SHP77 treated with DMSO at 0.1 percent for 48 hours (cell line): ENCODE measurements at regions not wholly inside any gene's neighbourhood (a gene's known extent, or its start where the extent isn't known, plus 50 kb on each side); places are given as distances from the start of the nearest gene placed in this dataset.

ENCODE experiments used
- DNase-seq: peaks from one replicate; lab custom pipeline; 2025; lab: John Stamatoyannopoulos, UW

- no peak for DNase-seq
Measured at GRCh38 chr2:221285148-221285547, 287.0 kb downstream of the EPHA4 start.

- DNase-seq = no peak
Measured at GRCh38 chr2:221286406-221286805, 285.7 kb downstream of the EPHA4 start.

- DNase-seq = no peak
Measured at GRCh38 chr2:221289389-221289788, 282.7 kb downstream of the EPHA4 start.

GRCh38 chr2:221289846-221290245 lies 282.3 kb downstream of the EPHA4 start:
- DNase-seq = no peak

DNA sequence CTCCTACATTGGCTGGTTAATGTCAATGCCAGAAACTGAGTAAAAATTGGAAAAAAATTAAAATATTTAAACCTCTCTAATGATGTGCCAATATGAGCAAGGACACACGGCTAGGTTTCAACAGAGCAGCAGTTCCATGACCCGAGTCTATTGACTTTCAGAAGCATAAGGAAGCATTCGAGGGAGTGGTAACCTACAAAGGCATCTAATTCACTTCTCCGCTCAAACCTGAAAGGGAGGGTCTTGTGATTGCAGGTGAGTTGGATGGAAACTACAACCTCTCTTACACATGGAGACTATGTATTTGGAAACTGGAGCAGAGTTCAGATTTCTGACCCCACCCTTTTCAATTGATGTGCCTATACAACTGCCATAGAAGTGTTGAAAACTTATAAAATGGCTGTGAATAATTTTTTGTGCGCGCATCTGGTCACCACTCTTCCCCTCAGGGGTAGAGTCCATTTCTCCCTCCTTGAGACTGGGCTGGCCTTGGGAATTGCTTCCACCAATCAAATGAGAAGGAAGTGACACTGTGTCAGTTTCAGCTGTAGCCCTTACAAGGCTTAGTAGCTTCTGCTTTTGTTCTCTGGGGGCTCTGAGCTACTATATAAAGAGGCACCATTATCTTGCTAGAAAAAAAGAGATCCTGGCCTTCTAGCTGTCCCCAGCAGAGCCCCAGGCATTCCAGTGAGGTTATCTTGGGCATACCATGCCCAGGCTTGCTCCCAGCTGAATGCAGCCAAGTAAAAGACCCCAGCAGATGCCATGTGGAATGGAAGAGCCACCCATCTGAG lies 278.0 kb downstream of the EPHA4 start:
- DNase-seq = no peak

- no peak for DNase-seq
Measured at GRCh38 chr2:221304916-221305315, 267.2 kb downstream of the EPHA4 start.

DNA sequence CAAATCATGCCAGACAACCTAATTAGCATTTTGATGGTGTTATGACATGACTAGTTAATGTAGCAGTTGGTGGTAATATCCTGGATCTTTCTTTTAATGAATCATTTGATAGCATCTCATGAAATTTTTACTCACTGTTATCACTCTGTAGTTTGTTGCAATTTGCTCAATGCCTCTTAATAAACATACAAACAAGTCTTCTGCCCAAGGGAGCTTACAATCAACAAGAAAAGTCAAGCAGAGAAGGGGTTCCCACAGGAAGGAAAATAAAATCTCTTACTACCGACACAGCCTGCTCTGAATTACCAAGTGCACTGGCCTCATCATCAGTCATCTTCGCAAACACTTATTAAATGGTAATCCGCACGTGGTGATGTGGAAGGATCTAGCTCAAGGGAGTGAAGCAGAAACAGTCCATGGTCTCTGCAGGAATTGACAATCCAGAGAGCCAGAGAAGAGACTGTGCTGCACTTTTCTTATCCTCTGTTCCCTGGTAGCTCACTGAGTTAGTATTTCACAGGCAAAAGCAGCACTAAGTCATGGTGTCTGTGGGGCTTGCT lies 263.5 kb downstream of the EPHA4 start:
- DNase-seq = no peak

DNA sequence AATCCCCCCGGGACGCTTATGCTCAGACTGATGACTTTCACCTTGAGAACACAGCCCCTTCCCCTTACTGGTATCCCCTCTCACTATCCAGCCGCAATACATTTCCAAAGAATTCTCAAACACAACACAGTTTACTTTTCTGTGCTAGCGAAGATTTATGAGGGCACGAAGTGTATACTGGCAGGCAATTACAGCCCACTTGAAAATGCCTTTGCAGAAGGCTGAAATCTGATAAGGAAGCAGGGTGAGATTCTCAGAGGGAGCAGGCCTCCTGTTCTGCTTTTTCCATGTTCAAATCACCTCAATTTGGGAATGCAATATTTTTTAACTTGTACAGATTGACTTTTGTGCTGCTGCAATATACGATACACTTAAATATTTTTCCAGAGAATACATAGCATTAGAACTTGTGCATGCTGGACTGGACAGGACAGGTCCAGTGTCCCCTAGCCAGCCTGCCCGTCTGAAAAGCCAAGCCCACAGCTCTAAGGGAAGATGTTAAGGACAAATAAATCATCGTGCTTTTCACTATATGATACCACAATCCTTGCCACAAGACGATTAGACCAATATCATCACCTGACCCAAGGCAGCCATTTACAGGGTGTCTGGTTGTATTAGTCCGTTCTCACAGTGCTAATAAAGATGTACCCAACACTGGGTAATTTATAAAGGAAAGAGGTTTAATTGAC lies 262.1 kb downstream of the EPHA4 start:
- no peak for DNase-seq

DNA sequence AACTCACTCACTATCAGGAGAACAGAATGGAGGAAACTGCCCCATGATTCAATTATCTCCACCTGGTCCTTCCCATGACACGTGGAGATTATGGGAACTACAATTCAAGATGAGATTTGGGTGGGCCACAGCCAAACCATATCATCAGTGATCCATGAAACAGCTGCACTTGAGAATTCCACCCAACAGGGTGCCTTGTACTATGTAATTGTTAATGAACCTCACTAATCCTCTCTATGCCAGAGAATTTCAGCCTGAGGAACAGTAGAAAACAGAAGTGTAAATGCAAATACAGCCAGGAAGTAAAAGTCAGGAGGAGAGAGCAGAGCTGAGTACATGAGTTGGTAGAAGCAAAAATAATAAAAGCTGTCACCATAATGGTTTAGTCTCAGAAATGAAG lies 261.4 kb downstream of the EPHA4 start:
- DNase-seq = no peak

DNA sequence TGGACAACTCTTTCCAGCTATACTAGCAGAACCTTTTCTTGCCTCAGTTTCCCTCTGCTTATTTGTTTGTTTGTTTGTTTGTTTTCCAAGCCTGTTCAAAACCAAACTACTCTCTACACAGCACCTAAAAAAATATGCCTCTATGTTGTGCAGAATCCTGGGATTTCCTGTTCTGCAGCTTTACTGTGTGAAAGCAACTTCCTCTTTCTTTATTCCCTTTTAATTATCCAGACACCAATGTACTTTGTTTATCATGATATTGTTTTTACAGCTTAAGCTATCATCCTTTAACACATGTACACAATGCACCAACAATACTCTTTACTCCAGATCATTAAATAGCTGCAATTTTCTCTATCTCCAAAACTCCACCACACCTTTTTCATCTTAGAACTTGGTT lies 259.5 kb downstream of the EPHA4 start:
- DNase-seq = no peak

DNA sequence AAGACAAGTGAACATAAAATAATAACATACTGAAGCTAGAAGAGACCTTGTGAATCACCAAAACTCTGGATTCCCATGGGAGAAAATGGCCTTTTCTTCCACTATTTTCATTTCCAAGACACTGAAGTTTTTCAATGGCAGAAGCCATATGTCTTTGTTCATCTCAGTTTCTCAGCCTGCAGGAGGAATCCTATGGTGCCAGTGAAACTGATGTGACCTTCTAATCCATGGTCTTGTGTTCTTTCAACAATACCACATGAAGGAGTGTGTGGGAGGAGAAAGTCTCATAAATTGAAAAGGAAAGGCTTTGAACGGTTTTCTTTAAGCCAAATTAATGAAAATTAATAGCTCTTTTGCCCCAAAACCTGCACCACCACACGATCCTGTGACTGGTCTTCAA lies 257.3 kb downstream of the EPHA4 start:
- DNase-seq = no peak

GRCh38 chr2:221318376-221319130 lies 253.6 kb downstream of the EPHA4 start:
- no peak for DNase-seq

- DNase-seq = no peak
Measured at GRCh38 chr2:221322741-221323140, 249.4 kb downstream of the EPHA4 start.

- DNase-seq = no peak
Measured at GRCh38 chr2:221323513-221323912, 248.6 kb downstream of the EPHA4 start.

GRCh38 chr2:221330436-221330835 lies 241.7 kb downstream of the EPHA4 start:
- no peak for DNase-seq

- no peak for DNase-seq
Measured at GRCh38 chr2:221334481-221335218, 237.5 kb downstream of the EPHA4 start.

GRCh38 chr2:221335219-221335752 lies 236.8 kb downstream of the EPHA4 start:
- DNase-seq = no peak

DNA sequence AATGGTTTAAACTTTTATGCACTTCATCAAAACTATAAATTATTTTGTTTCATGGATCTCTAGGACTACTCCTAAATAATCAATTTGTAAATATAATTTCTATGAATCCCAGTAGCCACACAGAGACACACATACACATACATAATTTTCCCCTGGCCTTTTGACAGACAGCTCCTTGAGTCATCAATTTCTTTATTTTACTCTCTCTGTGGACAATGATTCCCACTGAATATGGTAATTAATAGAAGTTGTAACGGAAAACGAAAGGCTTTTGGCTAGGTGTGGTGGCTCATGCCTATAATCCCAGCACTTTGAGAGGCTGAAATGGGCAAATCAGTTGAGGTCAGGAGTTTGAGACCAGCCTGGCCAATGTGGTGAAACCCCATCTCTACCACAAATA lies 235.1 kb downstream of the EPHA4 start:
- no peak for DNase-seq

- no peak for DNase-seq
Measured at GRCh38 chr2:221337957-221338685, 234.0 kb downstream of the EPHA4 start.

DNA sequence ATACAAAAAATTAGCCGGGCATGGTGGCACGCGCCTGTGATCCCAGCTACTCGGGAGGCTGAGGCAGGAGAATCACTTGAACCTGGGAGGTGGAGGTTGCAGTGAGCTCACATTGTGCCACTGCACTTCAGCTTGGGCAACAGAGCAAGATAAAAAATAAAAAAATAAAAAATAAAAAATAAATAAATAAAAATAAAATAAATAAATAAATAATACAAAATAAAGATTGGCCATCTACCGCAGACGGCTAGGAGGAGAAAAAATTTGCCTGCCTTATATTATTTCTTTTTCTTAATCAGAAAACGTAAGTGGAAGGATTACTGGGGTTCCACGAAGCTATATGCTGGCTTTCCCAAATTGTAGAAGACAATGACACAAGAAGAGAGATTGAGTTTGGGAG lies 229.7 kb downstream of the EPHA4 start:
- DNase-seq = no peak

DNA sequence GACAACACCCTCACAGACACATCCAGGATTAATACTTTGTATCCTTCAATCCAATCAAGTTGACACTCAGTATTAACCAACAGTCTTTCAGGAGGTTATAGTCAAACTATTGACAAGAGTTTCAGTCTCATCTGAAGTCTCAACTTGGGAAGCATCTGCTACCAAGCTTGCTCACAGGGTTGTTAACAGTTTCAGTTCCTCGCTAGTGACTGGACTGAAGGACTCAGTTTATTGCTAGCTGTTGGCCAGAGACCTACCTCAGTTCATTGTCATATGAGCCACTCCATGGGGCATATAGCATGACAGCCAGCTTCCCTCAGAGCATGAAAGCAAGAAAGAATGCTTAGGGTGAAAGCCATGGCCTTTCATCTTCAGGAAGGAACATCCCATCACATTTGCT lies 228.6 kb downstream of the EPHA4 start:
- no peak for DNase-seq
